Fibroblast of lung (primary cell): ENCODE measurements at regions not wholly inside any gene's neighbourhood (a gene's known extent, or its start where the extent isn't known, plus 50 kb on each side); places are given as distances from the start of the nearest gene placed in this dataset.
A peak's percentile ranks its signal among the peaks of the same experiment; 100 is the strongest.

Experiments used
- DNase-seq, 2 donors: peaks; one replicate each; pipeline versions ENCODE4 v3.0.0 to v3.0.0-alpha.2; 2010; ENCODE audit warnings: low read depth in 2 of 2
- H2AFZ ChIP-seq: 2 replicates; pipeline ENCODE4 v1.5.1; 2012; ENCODE audit warnings: low read length, control low read depth, inconsistent platforms
- H3K27ac ChIP-seq: 2 replicates; pipeline ENCODE4 v1.5.1; 2011; ENCODE audit warnings: low read length, control low read depth; ENCODE audit not compliant: insufficient read depth
- H3K27me3 ChIP-seq: 2 replicates; pipeline ENCODE4 v1.5.1; 2011; ENCODE audit warnings: mild to moderate bottlenecking, low read length; ENCODE audit not compliant: control insufficient read depth, insufficient read depth
- H3K36me3 ChIP-seq: 2 replicates; pipeline ENCODE4 v1.5.1; 2011; ENCODE audit warnings: low read length; ENCODE audit not compliant: control insufficient read depth, insufficient read depth
- H3K4me1 ChIP-seq: 2 replicates; pipeline ENCODE4 v1.5.1; 2011; ENCODE audit warnings: low read length; ENCODE audit not compliant: control insufficient read depth, insufficient read depth; ENCODE audit errors: extremely low read depth
- H3K4me2 ChIP-seq: 2 replicates; pipeline ENCODE4 v1.5.1; 2011; ENCODE audit warnings: low read length, control low read depth; ENCODE audit not compliant: insufficient read depth; ENCODE audit errors: extremely low read depth
- H3K4me3 ChIP-seq, 4 experiments: fragments of 200-600 bp in 1 of 4; sonication (generic) in 1 of 4; replicated peaks in 1 of 4; 2 replicates each; pipeline ENCODE4 v1.5.1; 2011 to 2016; ENCODE audit warnings: low read length in 4 of 4, low read depth in 3 of 4, mild to moderate bottlenecking in 3 of 4, control low read depth in 2 of 4, inconsistent platforms in 1 of 4, mixed read lengths in 1 of 4; ENCODE audit not compliant: insufficient read depth in 1 of 4; ENCODE audit errors: control extremely low read depth in 1 of 4
- H3K79me2 ChIP-seq: 2 replicates; pipeline ENCODE4 v1.5.1; 2012; ENCODE audit warnings: mild to moderate bottlenecking, low read length, inconsistent platforms; ENCODE audit not compliant: control insufficient read depth, insufficient read depth
- H3K9ac ChIP-seq: 2 replicates; pipeline ENCODE4 v1.5.1; 2011; ENCODE audit warnings: mild to moderate bottlenecking, low read length, control low read depth; ENCODE audit not compliant: insufficient read depth
- H3K9me3 ChIP-seq: 2 replicates; pipeline ENCODE4 v1.5.1; 2012; ENCODE audit warnings: low read depth, low read length; ENCODE audit not compliant: control insufficient read depth, insufficient read depth
- H4K20me1 ChIP-seq: 2 replicates; pipeline ENCODE4 v1.5.1; 2011; ENCODE audit warnings: low read length; ENCODE audit not compliant: control insufficient read depth, insufficient read depth; ENCODE audit errors: extremely low read depth
- EZH2 ChIP-seq: IDR thresholded peaks from 2 replicates; pipeline ENCODE4 v1.5.1; 2012; ENCODE audit warnings: low read length, control low read depth, mild to moderate bottlenecking; ENCODE audit errors: missing control alignments
- TF ChIP-seq, protein P1 (sequence below), 2 donors: IDR thresholded peaks in 1 of 2; conservative IDR thresholded peaks in 1 of 2; 1 replicate in 1 of 2; 2 replicates in 1 of 2; pipeline ENCODE4 v1.5.1; 2011 to 2012; ENCODE audit warnings: low read length in 2 of 2, control low read depth in 1 of 2, inconsistent platforms in 1 of 2, low read depth in 1 of 2, mild to moderate bottlenecking in 1 of 2

DNA sequence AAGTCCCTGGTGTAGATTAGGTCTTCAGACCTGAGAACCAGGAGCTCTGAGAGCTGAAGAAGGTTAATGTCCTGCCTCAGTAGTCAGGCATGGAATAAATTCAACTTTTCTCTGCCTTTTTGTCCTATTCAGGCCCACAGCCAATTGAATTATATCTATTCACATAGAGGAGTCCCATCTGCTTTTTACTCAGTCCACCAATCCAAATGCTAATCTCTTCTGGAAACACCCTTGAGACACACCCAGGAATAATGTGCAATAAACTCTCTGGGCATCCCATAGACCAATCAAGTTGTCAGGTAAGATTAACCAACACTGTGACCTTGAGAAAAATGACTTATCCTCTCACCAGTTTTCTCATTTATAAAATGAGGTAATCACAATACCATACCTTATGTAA is 129.4 kb downstream of the MEX3B start:
- TF ChIP-seq EZH2: no peak
- TF ChIP-seq, protein P1, sequence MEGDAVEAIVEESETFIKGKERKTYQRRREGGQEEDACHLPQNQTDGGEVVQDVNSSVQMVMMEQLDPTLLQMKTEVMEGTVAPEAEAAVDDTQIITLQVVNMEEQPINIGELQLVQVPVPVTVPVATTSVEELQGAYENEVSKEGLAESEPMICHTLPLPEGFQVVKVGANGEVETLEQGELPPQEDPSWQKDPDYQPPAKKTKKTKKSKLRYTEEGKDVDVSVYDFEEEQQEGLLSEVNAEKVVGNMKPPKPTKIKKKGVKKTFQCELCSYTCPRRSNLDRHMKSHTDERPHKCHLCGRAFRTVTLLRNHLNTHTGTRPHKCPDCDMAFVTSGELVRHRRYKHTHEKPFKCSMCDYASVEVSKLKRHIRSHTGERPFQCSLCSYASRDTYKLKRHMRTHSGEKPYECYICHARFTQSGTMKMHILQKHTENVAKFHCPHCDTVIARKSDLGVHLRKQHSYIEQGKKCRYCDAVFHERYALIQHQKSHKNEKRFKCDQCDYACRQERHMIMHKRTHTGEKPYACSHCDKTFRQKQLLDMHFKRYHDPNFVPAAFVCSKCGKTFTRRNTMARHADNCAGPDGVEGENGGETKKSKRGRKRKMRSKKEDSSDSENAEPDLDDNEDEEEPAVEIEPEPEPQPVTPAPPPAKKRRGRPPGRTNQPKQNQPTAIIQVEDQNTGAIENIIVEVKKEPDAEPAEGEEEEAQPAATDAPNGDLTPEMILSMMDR (conservative IDR thresholded peaks at IDR 0.05 in 1 of 2, IDR thresholded peaks at IDR 0.05 in 1 of 2; ENCODE audit: low read depth in 1 of 2, low read length in 2 of 2): no peak
- no peak overlapping the region for H3K4me3 ChIP-seq
- H3K27ac ChIP-seq: no peak overlapping the region

DNA sequence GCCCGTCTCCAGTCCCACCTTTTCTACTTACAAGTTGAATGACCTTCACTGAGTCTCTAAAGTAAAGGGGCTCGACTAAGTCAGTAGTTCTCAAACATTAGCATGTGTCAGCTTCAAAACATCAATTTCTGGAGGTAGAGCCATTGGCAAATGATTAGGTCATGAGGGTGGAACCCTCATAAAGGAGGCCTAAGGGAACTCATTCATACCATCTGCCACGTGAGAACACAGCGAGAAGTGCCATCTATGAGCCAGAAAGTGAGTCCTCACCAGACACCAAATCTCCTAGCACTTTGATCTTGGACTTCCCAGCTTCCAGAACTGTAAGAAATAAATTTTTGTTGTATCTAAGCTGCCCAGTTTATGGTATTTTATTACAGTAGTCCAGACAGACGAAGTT is 129.8 kb downstream of the MEX3B start:
- H3K27ac ChIP-seq: no peak overlapping the region
- DNase-seq: no peak
- no peak for TF ChIP-seq EZH2
- TF ChIP-seq, protein P1 (conservative IDR thresholded peaks at IDR 0.05 in 1 of 2, IDR thresholded peaks at IDR 0.05 in 1 of 2; ENCODE audit: low read depth in 1 of 2, low read length in 2 of 2): no peak

More for the DNA sequence above, 129.4 kb downstream of the MEX3B start:
- Histone ChIP-seq H3K27me3 (no peaks in the 10 kb centered on the region), H3K79me2 (no peaks in the 10 kb centered on the region), H3K9ac (no peak overlapping the region), H4K20me1 (no peaks in the 10 kb centered on the region), H3K4me2 (no peak overlapping the region), H3K9me3 (no peaks in the 10 kb centered on the region), H3K36me3 (no peaks in the 10 kb centered on the region), H3K4me1 (no peaks in the 10 kb centered on the region), H2AFZ (no peak overlapping the region)
- DNase-seq: no peak

DNA sequence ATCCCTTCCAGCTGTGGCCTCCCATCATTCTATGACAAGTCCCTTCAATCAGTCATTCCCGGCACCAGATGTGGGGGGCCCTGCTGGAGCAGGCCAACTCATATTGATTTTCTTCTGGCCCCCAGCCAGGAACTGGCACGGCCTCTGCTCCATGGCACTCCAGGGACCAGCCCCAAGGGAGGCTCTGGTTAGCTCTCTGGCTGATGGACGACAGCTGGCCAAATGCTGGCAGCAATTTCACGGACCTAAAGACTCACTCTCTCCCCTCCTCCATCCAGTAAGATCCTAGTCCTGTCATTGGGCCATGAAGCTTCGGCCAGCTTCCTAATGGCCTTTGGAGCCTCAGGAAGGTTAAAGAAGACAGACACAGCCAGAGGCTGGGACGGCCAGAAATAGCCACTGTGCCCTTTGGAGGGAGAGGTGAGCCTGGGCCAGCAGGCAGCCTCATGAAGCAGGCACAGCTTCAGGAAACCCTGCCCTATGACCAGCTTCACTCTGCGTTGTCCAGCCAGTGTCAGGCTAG is 131.0 kb downstream of the MEX3B start:
- no peaks in the 10 kb centered on the region for H3K4me1 ChIP-seq
- DNase-seq: peak in 1 of 2 donors; percentile 46
- H2AFZ ChIP-seq: no peak overlapping the region
- H3K27me3 ChIP-seq: no peaks in the 10 kb centered on the region
- no peaks in the 10 kb centered on the region for H3K9me3 ChIP-seq
- H3K4me2 ChIP-seq: no peak overlapping the region
- H4K20me1 ChIP-seq: no peaks in the 10 kb centered on the region
- H3K9ac ChIP-seq: no peak overlapping the region
- H3K36me3 ChIP-seq: no peaks in the 10 kb centered on the region
- H3K27ac ChIP-seq: no peak overlapping the region
- no peak for TF ChIP-seq EZH2
- H3K4me3 ChIP-seq: no peak overlapping the region
- H3K79me2 ChIP-seq: no peaks in the 10 kb centered on the region

More for the DNA sequence above, 129.8 kb downstream of the MEX3B start:
- no peaks in the 10 kb centered on the region for H3K9me3 ChIP-seq
- no peaks in the 10 kb centered on the region for H3K4me1 ChIP-seq
- H3K4me3 ChIP-seq: no peak overlapping the region
- H2AFZ ChIP-seq: no peak overlapping the region
- no peaks in the 10 kb centered on the region for H3K27me3 ChIP-seq
- H3K79me2 ChIP-seq: no peaks in the 10 kb centered on the region
- no peaks in the 10 kb centered on the region for H4K20me1 ChIP-seq
- no peak overlapping the region for H3K4me2 ChIP-seq
- no peaks in the 10 kb centered on the region for H3K36me3 ChIP-seq
- H3K9ac ChIP-seq: no peak overlapping the region
